ENCODE measurements at regions not wholly inside any gene's neighbourhood (a gene's known extent, or its start where the extent isn't known, plus 50 kb on each side); places are given as distances from the start of the nearest gene placed in this dataset.

- TF ChIP-seq CTCF (IDR thresholded peaks at IDR 0.05) (no peak), POLR2A (IDR thresholded peaks at IDR 0.05) (no peak)
These were observed 1025.4 kb upstream of the LRFN5 start for GRCh38 chr14:40581264-40581663.
